NCI-H2227 (cell line): ENCODE measurements at regions not wholly inside any gene's neighbourhood (a gene's known extent, or its start where the extent isn't known, plus 50 kb on each side); places are given as distances from the start of the nearest gene placed in this dataset.
"Not testable (repeated sequence)": the region's sequence is repeated elsewhere in the genome, so short reads cannot be mapped to it uniquely, and the experiment has no call there.

Source experiments
- DNase-seq: peaks from one replicate; lab custom pipeline; 2025; ENCODE audit not compliant: unreplicated experiment; lab: John Stamatoyannopoulos, UW

GRCh38 chr18:10077986-10078385, 164.2 kb downstream of the VAPA start:
- peak; percentile 6 for DNase-seq

GRCh38 chr18:10080372-10080771, 166.6 kb downstream of the VAPA start:
- no peak for DNase-seq

- peak; percentile 49 for DNase-seq
These were observed 167.7 kb downstream of the VAPA start for GRCh38 chr18:10081492-10081891.

- DNase-seq: no peak
These were observed 171.6 kb downstream of the VAPA start for GRCh38 chr18:10085416-10085815.

GRCh38 chr18:10085876-10086275, 172.1 kb downstream of the VAPA start:
- no peak for DNase-seq

GRCh38 chr18:10086458-10087210, 172.8 kb downstream of the VAPA start:
- DNase-seq: peak; percentile 49

GRCh38 chr18:10088734-10089133, 174.9 kb downstream of the VAPA start:
- no peak for DNase-seq

- DNase-seq: peak; percentile 15
These were observed 176.1 kb downstream of the VAPA start for GRCh38 chr18:10089881-10090280.

- DNase-seq: no peak
These were observed 176.9 kb downstream of the VAPA start for GRCh38 chr18:10090668-10091067.

- no peak for DNase-seq
These were observed 179.6 kb downstream of the VAPA start for GRCh38 chr18:10093445-10093844.

- no peak for DNase-seq
These were observed 180.3 kb downstream of the VAPA start for GRCh38 chr18:10094154-10094553.

GRCh38 chr18:10094655-10095054, 180.8 kb downstream of the VAPA start:
- no peak for DNase-seq

- DNase-seq: no peak
These were observed 181.5 kb downstream of the VAPA start for GRCh38 chr18:10095356-10095755.

- no peak for DNase-seq
These were observed 185.8 kb downstream of the VAPA start for GRCh38 chr18:10099539-10100140.

- no peak for DNase-seq
These were observed 186.4 kb downstream of the VAPA start for GRCh38 chr18:10100196-10100595.

- no peak for DNase-seq
These were observed 187.3 kb downstream of the VAPA start for GRCh38 chr18:10100941-10101701.

- no peak for DNase-seq
These were observed 187.9 kb downstream of the VAPA start for GRCh38 chr18:10101729-10102128.

GRCh38 chr18:10105118-10105517, 191.3 kb downstream of the VAPA start:
- DNase-seq: not testable (repeated sequence)

GRCh38 chr18:10111191-10111590, 197.4 kb downstream of the VAPA start:
- DNase-seq: no peak

GRCh38 chr18:10111944-10112343, 198.1 kb downstream of the VAPA start:
- no peak for DNase-seq

- no peak for DNase-seq
These were observed 199.6 kb downstream of the VAPA start for GRCh38 chr18:10113121-10114022.
